HG02759 (cell line): ENCODE measurements at regions not wholly inside any gene's neighbourhood (a gene's known extent, or its start where the extent isn't known, plus 50 kb on each side); places are given as distances from the start of the nearest gene placed in this dataset.

ENCODE experiments used
- ATAC-seq: cut with Tn5 transposase; IDR thresholded peaks from one replicate; pipeline ENCODE4 v1.9.1; 2021; ENCODE audit warnings: mild to moderate bottlenecking, moderate library complexity; ENCODE audit not compliant: unreplicated experiment

GRCh38 chr15:99921101-99921500 is 187.9 kb upstream of the LYSMD4 start:
- no peak for ATAC-seq

- ATAC-seq: no peak
Measured at GRCh38 chr15:99918072-99918471, 184.8 kb upstream of the LYSMD4 start.

- ATAC-seq: no peak
Measured at GRCh38 chr15:99917252-99917651, 184.0 kb upstream of the LYSMD4 start.

- ATAC-seq: no peak
Measured at GRCh38 chr15:99916668-99917223, 183.5 kb upstream of the LYSMD4 start.

- ATAC-seq: no peak
Measured at GRCh38 chr15:99914723-99915122, 181.5 kb upstream of the LYSMD4 start.

- no peak for ATAC-seq
Measured at GRCh38 chr15:99911816-99912215, 178.6 kb upstream of the LYSMD4 start.

GRCh38 chr15:99909592-99910295 is 176.5 kb upstream of the LYSMD4 start:
- no peak for ATAC-seq

GRCh38 chr15:99907698-99908097 is 174.5 kb upstream of the LYSMD4 start:
- no peak for ATAC-seq

- ATAC-seq: no peak
Measured at GRCh38 chr15:99906793-99907192, 173.6 kb upstream of the LYSMD4 start.

GRCh38 chr15:99906311-99906710 is 173.1 kb upstream of the LYSMD4 start:
- no peak for ATAC-seq

GRCh38 chr15:99902248-99902928 is 169.2 kb upstream of the LYSMD4 start:
- no peak for ATAC-seq

GRCh38 chr15:99895956-99896311 is 162.7 kb upstream of the LYSMD4 start:
- ATAC-seq: no peak

GRCh38 chr15:99895189-99895955 is 162.1 kb upstream of the LYSMD4 start:
- peak; percentile 70 for ATAC-seq

GRCh38 chr15:99878835-99879234 is 145.6 kb upstream of the LYSMD4 start:
- ATAC-seq: no peak

- no peak for ATAC-seq
Measured at GRCh38 chr15:99873451-99873850, 140.2 kb upstream of the LYSMD4 start.

- ATAC-seq: no peak
Measured at GRCh38 chr15:99863550-99864198, 130.4 kb upstream of the LYSMD4 start.

GRCh38 chr15:99857836-99858235 is 124.6 kb upstream of the LYSMD4 start:
- no peak for ATAC-seq

GRCh38 chr15:99850517-99850916 is 117.3 kb upstream of the LYSMD4 start:
- no peak for ATAC-seq

- peak; percentile 81 for ATAC-seq
Measured at GRCh38 chr15:99845009-99845408, 111.8 kb upstream of the LYSMD4 start.

- no peak for ATAC-seq
Measured at GRCh38 chr15:99844150-99844549, 110.9 kb upstream of the LYSMD4 start.

GRCh38 chr15:99842071-99842470 is 108.8 kb upstream of the LYSMD4 start:
- no peak for ATAC-seq
